Testis (tissue), 2 donors: ENCODE measurements at regions not wholly inside any gene's neighbourhood (a gene's known extent, or its start where the extent isn't known, plus 50 kb on each side); places are given as distances from the start of the nearest gene placed in this dataset.

Experiments
- DNase-seq: peaks from one replicate; pipeline ENCODE4 v3.0.0-alpha.2; 2019
- H3K27ac ChIP-seq, 2 donors: fragments of 200-600 bp; sonication (generic); one replicate each; pipeline ENCODE4 v1.5.1; 2019
- H3K27me3 ChIP-seq: fragments of 200-600 bp; sonication (generic); one replicate; pipeline ENCODE4 v1.5.1; 2019
- H3K36me3 ChIP-seq: fragments of 200-600 bp; sonication (generic); one replicate; pipeline ENCODE4 v1.5.1; 2017; ENCODE audit warnings: low read depth; ENCODE audit errors: missing control alignments
- H3K4me1 ChIP-seq: fragments of 200-600 bp; sonication (generic); one replicate; pipeline ENCODE4 v1.5.1; 2019
- H3K4me3 ChIP-seq, 2 donors: fragments of 200-600 bp; sonication (generic); one replicate each; pipeline ENCODE4 v1.5.1; 2017 to 2019
- H3K9me3 ChIP-seq: fragments of 200-600 bp; sonication (generic); one replicate; pipeline ENCODE4 v1.5.1; 2017
- CTCF ChIP-seq, 3 experiments: fragments of 450-650 bp in 2 of 3; fragments of 200-600 bp in 1 of 3; sonication (generic) in 1 of 3; IDR thresholded peaks; one replicate each; pipeline ENCODE4 v1.5.1; 2016 to 2019; ENCODE audit warnings: antibody characterized with exemption in 3 of 3, mild to moderate bottlenecking in 2 of 3, moderate library complexity in 1 of 3
- POLR2A ChIP-seq: fragments of 450-650 bp; IDR thresholded peaks from one replicate; pipeline ENCODE4 v1.6.1; 2017; ENCODE audit warnings: antibody characterized with exemption, mild to moderate bottlenecking, moderate library complexity
- WGBS, 2 donors: methylation state at CpG; one replicate each; pipeline ENCODE4 v1.1.5; 2018; 5-methylcytosine and 5-hydroxymethylcytosine counted together
- intact Hi-C: fragments of 100-400 bp; cut with DNase I; formaldehyde crosslinking; loops from one replicate; pipeline ENCODE4 v1.15.1; 2023; ENCODE audit warnings: low total_unique reads

GRCh38 chr6:73968221-73968757 lies 272.3 kb downstream of the CD109 start:
- intact Hi-C loops, result no loop called here
- TF ChIP-seq POLR2A (no peak), CTCF (IDR thresholded peaks at IDR 0.05) (no peak)
- DNase-seq, result no peak
- 68% methylated on average over 2 of the region's 2 CpGs for WGBS, 2 donors
- Histone ChIP-seq H3K4me1 (no peaks in the 10 kb centered on the region), H3K36me3 (no peaks in the 10 kb centered on the region), H3K27ac (no peak overlapping the region), H3K9me3 (no peaks in the 10 kb centered on the region), H3K4me3 (no peak overlapping the region), H3K27me3 (no peaks in the 10 kb centered on the region)

GRCh38 chr6:73965539-73966029 lies 269.6 kb downstream of the CD109 start:
- no peaks in the 10 kb centered on the region for H3K9me3 ChIP-seq
- intact Hi-C loops, result no loop called here
- H3K4me1 ChIP-seq, result no peaks in the 10 kb centered on the region
- no peak for TF ChIP-seq POLR2A
- TF ChIP-seq CTCF (IDR thresholded peaks at IDR 0.05), result no peak
- WGBS, 2 donors, result 34 to 59% methylated on average over 1 of the region's 1 CpG
- DNase-seq, result no peak
- H3K27ac ChIP-seq, result no peak overlapping the region
- H3K27me3 ChIP-seq, result no peaks in the 10 kb centered on the region
- no peaks in the 10 kb centered on the region for H3K36me3 ChIP-seq
- no peak overlapping the region for H3K4me3 ChIP-seq

GRCh38 chr6:73964241-73964854 lies 268.3 kb downstream of the CD109 start:
- TF ChIP-seq POLR2A (no peak), CTCF (IDR thresholded peaks at IDR 0.05) (no peak)
- H3K4me3 ChIP-seq, result no peak overlapping the region
- H3K9me3 ChIP-seq, result no peaks in the 10 kb centered on the region
- no peaks in the 10 kb centered on the region for H3K27me3 ChIP-seq
- no peaks in the 10 kb centered on the region for H3K36me3 ChIP-seq
- intact Hi-C loops, result no loop called here
- WGBS, 2 donors, result 37 to 76% methylated on average over 2 of the region's 2 CpGs
- no peak for DNase-seq
- no peak overlapping the region for H3K27ac ChIP-seq
- no peaks in the 10 kb centered on the region for H3K4me1 ChIP-seq

- Histone ChIP-seq H3K36me3 (no peaks in the 10 kb centered on the region), H3K27ac (no peak overlapping the region), H3K27me3 (no peaks in the 10 kb centered on the region), H3K4me3 (no peak overlapping the region), H3K4me1 (no peaks in the 10 kb centered on the region), H3K9me3 (no peaks in the 10 kb centered on the region)
- intact Hi-C loops, result no loop called here
- no peak for DNase-seq
- no peak for TF ChIP-seq POLR2A
- TF ChIP-seq CTCF (IDR thresholded peaks at IDR 0.05), result no peak
- WGBS, 2 donors, result 90 to 95% methylated on average over 3 of the region's 3 CpGs
Measured at GRCh38 chr6:73962884-73963283, 266.9 kb downstream of the CD109 start.

GRCh38 chr6:73956305-73956704 lies 260.3 kb downstream of the CD109 start:
- no peak overlapping the region for H3K4me3 ChIP-seq
- intact Hi-C loops, result no loop called here
- H3K36me3 ChIP-seq, result no peaks in the 10 kb centered on the region
- H3K27ac ChIP-seq, result no peak overlapping the region
- no peaks in the 10 kb centered on the region for H3K9me3 ChIP-seq
- 38 to 50% methylated on average over 1 of the region's 1 CpG for WGBS, 2 donors
- H3K4me1 ChIP-seq, result no peaks in the 10 kb centered on the region
- no peak for DNase-seq
- no peaks in the 10 kb centered on the region for H3K27me3 ChIP-seq
- TF ChIP-seq POLR2A (no peak), CTCF (IDR thresholded peaks at IDR 0.05) (no peak)
